Stomach smooth muscle (tissue), 2 donors: ENCODE measurements at regions not wholly inside any gene's neighbourhood (a gene's known extent, or its start where the extent isn't known, plus 50 kb on each side); places are given as distances from the start of the nearest gene placed in this dataset.

Source experiments
- H3K27ac ChIP-seq: one replicate; pipeline ENCODE4 v1.7.0; 2013; ENCODE audit warnings: mild to moderate bottlenecking, low read length, inconsistent platforms
- H3K27me3 ChIP-seq, 2 donors: one replicate each; pipeline ENCODE4 v1.7.0; 2013; ENCODE audit warnings: low read length in 2 of 2; ENCODE audit not compliant: insufficient read depth in 2 of 2, control insufficient read depth in 1 of 2
- H3K36me3 ChIP-seq, 2 donors: one replicate each; pipeline ENCODE4 v1.7.0; 2013; ENCODE audit warnings: low read length in 2 of 2; ENCODE audit not compliant: control insufficient read depth in 2 of 2, insufficient read depth in 2 of 2
- H3K4me1 ChIP-seq: one replicate; pipeline ENCODE4 v1.7.0; 2013; ENCODE audit warnings: low read length; ENCODE audit not compliant: control insufficient read depth, insufficient read depth
- H3K4me3 ChIP-seq, 2 donors: one replicate each; pipeline ENCODE4 v1.7.0; 2013; ENCODE audit warnings: low read length in 2 of 2
- H3K9ac ChIP-seq, 2 donors: one replicate each; pipeline ENCODE4 v1.7.0; 2013; ENCODE audit warnings: low read length in 2 of 2, mild to moderate bottlenecking in 1 of 2
- H3K9me3 ChIP-seq, 2 donors: one replicate each; pipeline ENCODE4 v1.7.0; 2013; ENCODE audit warnings: low read length in 2 of 2; ENCODE audit not compliant: control insufficient read depth in 2 of 2
- donor health status: healthy.
- donor health status: Pancreatic carcinoma.

DNA sequence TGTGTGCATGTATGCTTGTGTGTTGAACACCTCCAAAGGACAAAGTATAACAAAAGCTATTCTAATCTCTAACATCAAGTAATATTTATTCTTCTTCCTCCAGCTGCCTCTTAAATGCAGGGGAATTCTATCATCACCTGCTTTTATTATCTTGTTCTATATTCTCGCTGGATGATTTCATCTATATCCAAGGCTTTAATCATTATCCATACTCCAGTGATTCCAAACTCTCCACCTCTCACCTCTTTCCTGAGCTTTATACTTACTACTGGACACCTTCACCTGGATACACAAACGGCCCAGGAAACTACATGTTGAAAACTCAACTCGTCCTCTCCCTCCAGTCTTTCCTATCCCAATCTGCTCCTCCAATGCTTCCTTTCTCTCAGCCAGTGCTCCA lies 418.6 kb downstream of the KLF5 start:
- Histone ChIP-seq H3K4me3 (no peak overlapping the region), H3K4me1 (no peaks in the 10 kb centered on the region), H3K27me3 (no peaks in the 10 kb centered on the region), H3K36me3 (no peaks in the 10 kb centered on the region), H3K9me3 (no peaks in the 10 kb centered on the region), H3K9ac (no peak overlapping the region), H3K27ac (no peak overlapping the region)

DNA sequence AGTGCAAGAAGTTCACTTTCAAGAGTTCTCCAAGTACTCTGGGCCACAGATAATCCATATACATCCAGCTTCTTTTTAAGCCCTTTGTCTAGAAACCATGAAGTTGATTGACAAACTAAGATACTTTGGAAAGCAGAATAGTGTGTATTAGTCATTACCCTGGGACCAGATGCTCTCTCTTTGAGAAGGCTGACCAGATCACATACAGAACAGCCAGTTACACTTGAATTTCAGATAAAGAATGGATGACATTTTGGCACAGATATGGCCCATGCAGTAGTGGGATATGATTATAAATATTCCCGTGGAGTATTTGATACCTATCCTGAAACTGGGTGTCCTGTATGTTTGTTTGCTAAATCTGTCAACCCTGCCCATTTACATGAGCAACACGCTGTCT lies 414.2 kb downstream of the KLF5 start:
- no peaks in the 10 kb centered on the region for H3K4me1 ChIP-seq
- H3K4me3 ChIP-seq, result no peak overlapping the region
- H3K9ac ChIP-seq, result no peak overlapping the region
- no peak overlapping the region for H3K27ac ChIP-seq
- no peaks in the 10 kb centered on the region for H3K9me3 ChIP-seq
- H3K36me3 ChIP-seq, result no peaks in the 10 kb centered on the region
- H3K27me3 ChIP-seq, result no peaks in the 10 kb centered on the region

DNA sequence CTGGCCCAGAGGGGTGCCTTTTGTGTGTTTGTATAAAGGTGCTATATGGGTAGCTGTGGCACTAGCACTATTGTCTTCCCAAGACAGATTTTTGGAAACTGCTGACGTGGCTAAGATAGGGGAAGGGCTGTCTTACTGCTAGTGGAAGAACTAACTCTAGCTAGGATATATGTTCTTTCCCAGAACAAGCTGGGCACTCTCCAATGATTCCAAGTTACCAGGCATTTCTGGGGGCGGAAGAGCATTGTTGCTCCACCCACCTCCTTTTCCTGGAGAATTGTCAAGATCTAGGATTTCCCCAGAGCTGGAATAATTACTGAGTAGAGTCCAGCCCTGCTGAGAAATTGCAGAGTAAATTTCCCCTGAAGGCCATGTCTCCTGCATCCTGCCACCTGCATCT lies 408.3 kb downstream of the KLF5 start:
- no peak overlapping the region for H3K27ac ChIP-seq
- H3K4me1 ChIP-seq, result no peaks in the 10 kb centered on the region
- H3K9me3 ChIP-seq, result no peaks in the 10 kb centered on the region
- H3K27me3 ChIP-seq, result no peaks in the 10 kb centered on the region
- H3K4me3 ChIP-seq, result no peak overlapping the region
- no peak overlapping the region for H3K9ac ChIP-seq
- H3K36me3 ChIP-seq, result no peaks in the 10 kb centered on the region

DNA sequence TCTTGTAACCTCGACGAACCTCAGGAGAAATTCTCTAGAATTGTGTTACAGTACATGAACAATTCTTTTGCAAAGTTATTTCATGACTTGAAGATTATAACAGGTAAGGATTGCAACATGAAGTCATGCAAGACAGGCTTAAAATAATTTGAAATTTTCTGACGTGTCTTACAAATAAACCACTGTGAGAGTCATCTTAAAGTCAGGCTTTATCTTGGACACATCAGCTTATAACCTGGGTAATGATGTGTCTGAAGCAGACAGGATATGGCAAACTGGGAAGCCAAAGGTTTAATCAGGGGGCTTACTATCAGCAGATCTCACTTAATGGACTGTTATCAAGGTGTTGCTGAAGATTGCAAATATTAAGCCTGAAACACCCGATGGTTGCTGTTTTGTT lies 407.8 kb downstream of the KLF5 start:
- no peak overlapping the region for H3K27ac ChIP-seq
- H3K9ac ChIP-seq, result no peak overlapping the region
- H3K36me3 ChIP-seq, result no peaks in the 10 kb centered on the region

DNA sequence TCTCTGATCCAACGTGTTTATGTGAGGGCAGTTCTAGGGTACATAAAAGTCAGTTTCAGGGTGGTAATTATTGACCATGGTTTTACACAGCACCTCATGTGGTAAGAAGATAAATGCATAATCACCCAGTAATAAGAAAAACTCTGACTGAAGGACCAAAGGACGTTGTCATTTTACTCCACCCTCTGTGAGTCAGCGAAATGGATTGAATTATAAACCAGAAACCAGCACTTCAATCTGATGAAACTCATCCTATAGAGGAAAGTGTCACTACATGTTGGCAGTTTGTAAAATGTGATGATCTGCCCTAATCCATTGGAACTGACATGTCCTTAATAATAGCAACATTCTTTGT lies 406.8 kb downstream of the KLF5 start:
- H3K27ac ChIP-seq, result no peak overlapping the region
- no peaks in the 10 kb centered on the region for H3K9me3 ChIP-seq
- no peaks in the 10 kb centered on the region for H3K27me3 ChIP-seq
- H3K9ac ChIP-seq, result no peak overlapping the region
- no peak overlapping the region for H3K4me3 ChIP-seq
- no peaks in the 10 kb centered on the region for H3K36me3 ChIP-seq
- H3K4me1 ChIP-seq, result no peaks in the 10 kb centered on the region

More for the DNA sequence above, 407.8 kb downstream of the KLF5 start:
- Histone ChIP-seq H3K9me3 (no peaks in the 10 kb centered on the region), H3K4me1 (no peaks in the 10 kb centered on the region), H3K4me3 (no peak overlapping the region), H3K27me3 (no peaks in the 10 kb centered on the region)

DNA sequence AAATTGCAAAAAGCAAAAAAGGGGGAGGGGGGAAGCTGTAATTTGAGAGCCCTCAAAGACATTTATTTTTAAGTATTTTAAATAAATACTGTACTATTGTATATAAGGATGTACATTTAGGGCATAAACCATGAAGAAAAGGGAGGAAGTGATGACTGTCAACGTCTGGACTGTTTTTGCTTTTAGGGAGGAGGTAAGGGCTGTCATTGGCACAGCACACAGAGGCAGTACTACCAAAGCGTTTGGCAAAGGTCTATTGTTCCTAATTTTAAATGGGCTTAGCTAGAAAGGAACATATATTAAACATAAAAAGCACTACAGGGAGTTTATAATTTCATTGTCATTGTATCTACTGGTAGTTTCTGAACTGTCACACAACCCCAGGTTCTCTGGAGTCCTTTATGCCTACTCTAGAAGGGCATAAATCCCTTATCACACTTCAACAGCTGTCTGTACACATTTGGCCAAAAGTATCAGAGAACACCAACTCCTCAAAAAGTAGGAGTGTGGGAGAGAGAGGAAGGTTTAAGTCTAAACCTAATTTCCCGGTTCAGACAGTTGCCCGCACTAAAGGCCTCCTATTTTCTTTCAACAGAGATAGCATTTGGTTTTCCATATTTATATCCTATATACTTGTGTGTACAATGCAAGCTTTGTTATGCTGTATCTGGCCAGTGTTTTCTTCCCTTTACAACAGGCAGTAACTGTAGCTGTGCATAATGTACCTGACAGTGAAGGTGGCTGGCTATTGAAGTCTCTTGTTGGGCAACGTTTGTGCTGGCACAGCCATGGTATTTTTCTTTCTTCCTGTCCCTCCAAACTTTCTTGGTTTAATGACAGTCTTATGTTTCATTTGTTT lies 406.2 kb downstream of the KLF5 start:
- no peaks in the 10 kb centered on the region for H3K9me3 ChIP-seq
- no peak overlapping the region for H3K4me3 ChIP-seq
- H3K27ac ChIP-seq, result no peak overlapping the region
- H3K36me3 ChIP-seq, result no peaks in the 10 kb centered on the region
- no peaks in the 10 kb centered on the region for H3K27me3 ChIP-seq
- H3K9ac ChIP-seq, result no peak overlapping the region
- no peaks in the 10 kb centered on the region for H3K4me1 ChIP-seq

DNA sequence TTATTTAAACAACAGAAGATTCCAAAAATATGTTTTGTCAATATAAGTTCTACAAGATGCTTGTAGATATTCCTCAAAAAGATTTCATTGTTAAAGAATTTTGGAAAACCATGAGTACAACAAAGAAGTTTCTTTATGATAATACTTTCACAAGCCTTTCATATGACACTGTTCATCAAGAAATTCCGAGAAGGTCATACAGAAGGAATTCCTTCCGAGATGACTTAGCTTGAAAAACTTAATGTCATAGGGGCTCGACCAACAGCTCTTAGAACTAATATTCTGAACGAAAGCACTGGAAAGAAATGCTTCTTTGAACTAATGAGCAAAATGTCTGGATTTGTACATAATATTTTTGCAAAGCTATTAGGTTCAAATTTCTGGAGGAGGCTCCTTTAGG lies 403.4 kb downstream of the KLF5 start:
- Histone ChIP-seq H3K9me3 (peaks cover 0 to 4% of the 10 kb centered on the region in 2 donors), H3K27me3 (no peaks in the 10 kb centered on the region), H3K4me1 (no peaks in the 10 kb centered on the region), H3K4me3 (no peak overlapping the region), H3K36me3 (no peaks in the 10 kb centered on the region), H3K9ac (no peak overlapping the region), H3K27ac (no peak overlapping the region)

DNA sequence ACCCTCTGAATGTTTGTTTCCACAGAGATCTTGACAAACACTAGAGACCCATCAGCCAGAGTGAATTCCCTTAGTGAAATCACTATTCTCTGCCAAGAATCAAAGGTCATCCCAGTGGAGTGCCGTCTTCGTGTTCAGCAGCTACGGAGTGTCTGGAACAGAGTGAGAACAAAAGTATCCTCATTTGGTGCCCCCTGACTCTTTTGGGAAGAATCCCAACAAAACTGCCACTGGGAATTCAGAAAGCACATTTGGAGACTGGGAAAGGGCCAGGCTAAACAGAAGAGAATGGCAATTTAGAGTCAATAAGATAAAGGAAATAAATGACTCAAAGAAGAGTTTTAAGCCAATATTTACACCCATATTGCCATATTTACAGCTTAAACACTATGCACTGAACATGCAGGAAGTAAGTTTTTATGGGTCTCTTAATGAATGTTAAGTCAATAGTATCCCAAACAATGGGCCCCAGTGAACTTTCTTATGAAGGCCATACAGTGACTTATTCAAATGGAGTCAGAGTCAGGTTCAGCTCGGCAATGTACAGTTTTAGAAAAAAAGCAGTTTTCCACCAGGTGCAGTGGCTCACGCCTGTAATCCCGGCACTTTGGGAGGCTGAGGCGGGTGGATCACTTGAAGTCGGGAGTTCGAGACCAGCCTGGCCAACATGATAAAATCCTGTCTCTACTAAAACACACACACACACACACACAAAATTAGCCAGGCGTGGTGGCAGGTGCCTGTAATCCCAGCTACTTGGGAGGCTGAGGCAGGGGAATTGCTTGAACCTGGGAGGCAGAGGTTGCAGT lies 392.6 kb downstream of the KLF5 start:
- H3K27me3 ChIP-seq, result no peaks in the 10 kb centered on the region
- no peaks in the 10 kb centered on the region for H3K36me3 ChIP-seq
- H3K27ac ChIP-seq, result no peak overlapping the region
- H3K4me1 ChIP-seq, result no peaks in the 10 kb centered on the region
- no peak overlapping the region for H3K4me3 ChIP-seq
- H3K9ac ChIP-seq, result no peak overlapping the region
- H3K9me3 ChIP-seq, result peaks cover 0 to 4% of the 10 kb centered on the region in 2 donors

DNA sequence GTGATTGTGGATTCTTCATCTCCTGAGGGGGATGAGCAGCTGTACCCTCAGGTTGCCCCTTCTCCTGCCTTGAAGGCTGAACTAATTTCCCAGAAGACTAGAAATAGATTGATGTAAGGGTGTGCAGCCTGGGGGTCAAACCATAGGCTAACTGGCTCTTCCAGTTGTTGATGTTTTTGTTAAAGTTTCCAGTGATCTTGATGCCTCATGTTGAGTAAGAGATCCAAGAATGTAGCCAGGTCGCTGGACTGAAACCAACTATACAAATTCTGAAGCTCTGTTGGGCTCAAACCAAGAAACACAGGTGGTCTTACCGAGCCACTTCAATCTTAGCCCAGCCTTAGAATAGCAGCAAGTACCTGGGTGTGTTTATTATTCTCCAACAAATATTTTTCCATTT lies 391.8 kb downstream of the KLF5 start:
- Histone ChIP-seq H3K4me3 (no peak overlapping the region), H3K36me3 (no peaks in the 10 kb centered on the region), H3K4me1 (no peaks in the 10 kb centered on the region), H3K9ac (no peak overlapping the region), H3K27ac (no peak overlapping the region), H3K27me3 (no peaks in the 10 kb centered on the region), H3K9me3 (peaks cover 0 to 4% of the 10 kb centered on the region in 2 donors)

DNA sequence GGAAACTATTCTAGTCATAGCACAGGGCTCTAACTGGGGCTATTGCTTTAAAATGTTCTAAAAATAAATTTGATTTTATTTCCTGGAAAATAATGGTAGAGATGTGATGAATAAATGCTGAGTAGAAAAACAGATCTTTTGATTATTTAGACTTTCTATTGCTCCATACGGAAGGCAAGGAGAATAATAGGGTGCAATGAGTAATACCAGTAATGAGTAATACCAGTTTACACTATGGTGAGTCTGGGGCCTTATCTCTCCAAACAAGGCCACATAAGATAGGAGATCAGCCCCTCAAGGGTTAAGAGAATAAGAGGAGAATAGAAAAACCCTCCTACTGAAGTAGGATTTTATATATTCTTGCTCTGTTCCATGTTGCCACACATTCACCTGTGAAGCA lies 390.4 kb downstream of the KLF5 start:
- Histone ChIP-seq H3K4me1 (no peaks in the 10 kb centered on the region), H3K27me3 (no peaks in the 10 kb centered on the region), H3K9ac (no peak overlapping the region), H3K27ac (no peak overlapping the region), H3K9me3 (peaks cover 4 to 6% of the 10 kb centered on the region in 2 donors), H3K4me3 (no peak overlapping the region), H3K36me3 (no peaks in the 10 kb centered on the region)
